ENCODE measurements at regions not wholly inside any gene's neighbourhood (a gene's known extent, or its start where the extent isn't known, plus 50 kb on each side); places are given as distances from the start of the nearest gene placed in this dataset.

DNA sequence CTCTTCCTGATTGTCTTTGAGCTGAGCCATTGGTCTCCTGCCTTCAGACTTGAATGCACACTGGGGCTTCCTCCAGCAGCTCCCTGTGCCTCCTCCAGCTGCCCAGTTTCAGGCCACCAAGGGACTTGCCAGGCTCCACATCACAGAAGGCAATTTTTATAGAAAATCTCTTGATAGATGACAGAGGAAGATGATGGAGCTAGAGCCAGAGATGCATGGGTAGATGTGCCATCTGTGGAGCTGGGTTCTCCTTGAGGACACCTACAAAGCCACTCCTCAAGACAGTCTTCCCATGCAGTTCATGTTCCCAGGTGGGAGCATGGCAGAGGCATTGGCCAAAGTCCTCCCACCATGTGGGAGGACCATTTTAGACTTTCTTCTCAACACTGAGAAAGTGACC lies 239.6 kb upstream of the IRX1 start:
- H3K4me3 Mint-ChIP-seq = no peak overlapping the region
- no peaks in the 10 kb centered on the region for H3K4me1 Mint-ChIP-seq
- intact Hi-C loops (cut with micrococcal nuclease) = no loop called here
- H3K9me3 Mint-ChIP-seq = no peaks in the 10 kb centered on the region
- DNase-seq = no peak
- H3K27me3 Mint-ChIP-seq = no peaks in the 10 kb centered on the region
- H3K36me3 Mint-ChIP-seq (ENCODE audit: low read depth) = no peaks in the 10 kb centered on the region
- no peak overlapping the region for H3K27ac Mint-ChIP-seq

DNA sequence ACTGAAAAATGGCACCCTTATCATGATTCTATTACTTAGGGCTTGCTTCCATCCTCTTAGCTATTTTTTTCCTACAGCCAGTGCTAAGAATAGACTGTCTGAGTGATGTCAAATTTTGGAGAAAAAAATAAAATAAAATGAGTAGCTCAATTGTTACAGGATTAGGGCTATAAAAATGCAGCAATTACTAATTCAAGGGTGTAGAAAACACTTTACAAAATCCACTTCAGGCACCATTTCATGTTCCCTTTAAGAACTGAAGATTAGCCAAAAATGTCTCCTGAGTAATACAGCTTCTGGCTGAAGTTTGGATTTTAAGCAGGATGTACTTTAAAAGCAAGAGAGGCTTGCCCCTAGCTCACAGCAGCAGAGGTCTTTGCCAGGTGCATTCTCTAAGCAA lies 240.5 kb upstream of the IRX1 start:
- Mint-ChIP-seq H3K36me3 (ENCODE audit: low read depth) (no peaks in the 10 kb centered on the region), H3K4me3 (no peak overlapping the region), H3K27me3 (no peaks in the 10 kb centered on the region), H3K27ac (no peak overlapping the region), H3K9me3 (no peaks in the 10 kb centered on the region), H3K4me1 (no peaks in the 10 kb centered on the region)
- intact Hi-C loops (cut with micrococcal nuclease) = no loop called here
- DNase-seq = no peak

DNA sequence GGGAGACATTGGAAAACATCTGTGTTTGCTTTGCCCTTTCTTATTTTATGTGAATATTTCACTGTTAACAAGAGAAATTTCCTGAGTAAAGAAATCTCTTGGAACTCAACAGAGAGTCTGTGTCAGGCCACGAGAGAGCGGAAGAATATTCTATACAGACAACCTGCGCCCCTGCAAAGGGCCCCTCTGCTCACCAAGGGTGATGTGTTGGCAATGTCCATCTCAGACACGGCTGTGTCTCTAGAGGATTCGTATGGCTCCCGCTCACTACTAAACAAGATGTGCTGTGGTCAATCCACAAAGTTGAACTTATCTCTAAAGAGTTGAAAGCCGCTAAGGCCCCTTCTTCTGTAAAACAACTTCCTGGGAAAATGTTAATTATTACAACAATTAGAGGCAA lies 241.0 kb upstream of the IRX1 start:
- H3K27me3 Mint-ChIP-seq = no peaks in the 10 kb centered on the region
- no peak overlapping the region for H3K27ac Mint-ChIP-seq
- intact Hi-C loops (cut with micrococcal nuclease) = no loop called here
- no peak overlapping the region for H3K4me3 Mint-ChIP-seq
- no peaks in the 10 kb centered on the region for H3K36me3 Mint-ChIP-seq (ENCODE audit: low read depth)
- no peaks in the 10 kb centered on the region for H3K9me3 Mint-ChIP-seq
- H3K4me1 Mint-ChIP-seq = no peaks in the 10 kb centered on the region
- DNase-seq = no peak

DNA sequence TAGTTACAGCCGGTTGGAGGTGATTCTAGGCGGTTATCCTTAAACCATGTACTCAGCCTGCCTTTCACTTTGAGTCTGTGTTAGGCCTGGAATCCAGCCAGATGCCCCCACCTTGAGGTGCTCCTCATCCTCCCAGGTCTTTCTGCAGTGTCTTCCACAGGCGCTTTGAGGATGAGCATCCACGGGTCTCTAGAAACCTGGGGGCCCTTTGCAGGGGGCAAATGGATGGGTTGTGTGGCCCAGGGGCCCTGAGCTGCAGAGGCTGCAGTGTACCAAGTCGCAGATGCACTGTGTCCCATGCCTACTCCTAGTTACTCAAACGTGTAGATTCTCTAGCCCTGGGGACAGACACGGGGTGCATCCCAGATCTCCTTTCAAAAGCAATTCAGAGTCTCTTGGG lies 242.1 kb upstream of the IRX1 start:
- Mint-ChIP-seq H3K27ac (no peak overlapping the region), H3K36me3 (ENCODE audit: low read depth) (no peaks in the 10 kb centered on the region), H3K27me3 (no peaks in the 10 kb centered on the region), H3K4me3 (no peak overlapping the region), H3K4me1 (no peaks in the 10 kb centered on the region), H3K9me3 (no peaks in the 10 kb centered on the region)
- DNase-seq = no peak
- intact Hi-C loops (cut with micrococcal nuclease) = no loop called here

DNA sequence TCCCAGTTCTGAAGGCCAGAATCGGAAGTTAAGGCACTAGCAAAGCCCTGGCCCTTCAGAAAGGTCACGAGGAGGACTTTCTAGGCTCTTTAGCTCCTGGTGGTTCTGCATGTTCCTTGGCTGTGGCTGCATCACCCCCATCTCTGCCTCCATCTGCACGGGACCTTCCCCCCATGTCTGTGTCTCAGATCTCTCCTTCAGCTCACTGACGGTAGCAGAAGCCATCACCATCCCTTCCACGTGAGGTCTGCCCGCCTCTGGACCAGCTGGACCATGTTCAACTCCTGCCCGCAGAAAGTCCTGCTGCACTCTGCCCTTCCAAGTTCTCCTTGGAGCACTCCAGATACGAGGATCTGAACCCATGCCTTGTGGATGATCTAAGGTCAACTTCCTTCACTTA lies 242.9 kb upstream of the IRX1 start:
- no peak for DNase-seq
- no peak overlapping the region for H3K4me3 Mint-ChIP-seq
- H3K9me3 Mint-ChIP-seq = no peaks in the 10 kb centered on the region
- no peaks in the 10 kb centered on the region for H3K27me3 Mint-ChIP-seq
- intact Hi-C loops (cut with micrococcal nuclease) = no loop called here
- no peak overlapping the region for H3K27ac Mint-ChIP-seq
- no peaks in the 10 kb centered on the region for H3K4me1 Mint-ChIP-seq
- H3K36me3 Mint-ChIP-seq (ENCODE audit: low read depth) = no peaks in the 10 kb centered on the region

DNA sequence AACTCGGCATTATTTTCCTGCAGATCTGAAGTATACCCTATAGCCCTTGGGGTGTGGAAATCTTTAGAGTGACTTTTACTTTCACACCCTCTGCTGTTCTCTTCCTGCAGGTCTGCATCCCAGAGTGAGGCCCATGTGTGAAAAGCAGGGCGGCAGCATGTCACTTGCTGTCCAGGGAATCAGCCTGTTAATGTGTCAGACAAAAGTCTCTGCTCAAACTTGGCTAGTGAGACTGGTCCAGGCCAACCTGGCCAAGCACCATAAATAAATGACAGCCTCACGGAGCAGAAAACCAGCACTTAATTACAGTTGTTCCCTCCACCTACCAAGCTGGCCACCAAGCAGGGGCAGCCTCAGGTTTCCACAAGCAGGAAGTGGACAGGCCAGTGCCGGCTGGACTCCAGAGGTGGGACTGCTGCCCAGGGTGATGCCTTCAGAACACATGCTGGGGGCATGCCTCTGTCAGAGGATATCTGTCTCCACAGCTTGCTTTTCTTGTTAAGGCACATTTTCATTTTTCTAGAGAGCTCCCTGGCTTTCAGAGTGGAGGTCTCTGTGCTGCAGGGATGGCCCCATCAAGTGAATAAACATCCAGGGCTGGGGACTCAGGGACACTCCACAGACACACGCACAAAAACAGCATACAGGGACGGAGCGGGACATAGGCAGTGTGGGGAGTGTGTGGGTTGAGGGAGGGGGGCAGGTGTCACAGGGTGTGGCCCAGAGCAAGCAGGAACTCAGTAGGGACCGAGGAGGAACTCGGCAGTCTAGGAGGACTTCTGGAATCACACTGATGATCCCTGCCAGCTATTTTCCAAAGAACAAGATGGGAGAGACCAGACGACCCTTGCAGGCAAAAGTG lies 243.8 kb upstream of the IRX1 start:
- no peak overlapping the region for H3K4me3 Mint-ChIP-seq
- H3K27ac Mint-ChIP-seq = no peak overlapping the region
- DNase-seq = no peak
- H3K27me3 Mint-ChIP-seq = no peaks in the 10 kb centered on the region
- intact Hi-C loops (cut with micrococcal nuclease) = no loop called here
- no peaks in the 10 kb centered on the region for H3K4me1 Mint-ChIP-seq
- no peaks in the 10 kb centered on the region for H3K9me3 Mint-ChIP-seq
- H3K36me3 Mint-ChIP-seq (ENCODE audit: low read depth) = no peaks in the 10 kb centered on the region

DNA sequence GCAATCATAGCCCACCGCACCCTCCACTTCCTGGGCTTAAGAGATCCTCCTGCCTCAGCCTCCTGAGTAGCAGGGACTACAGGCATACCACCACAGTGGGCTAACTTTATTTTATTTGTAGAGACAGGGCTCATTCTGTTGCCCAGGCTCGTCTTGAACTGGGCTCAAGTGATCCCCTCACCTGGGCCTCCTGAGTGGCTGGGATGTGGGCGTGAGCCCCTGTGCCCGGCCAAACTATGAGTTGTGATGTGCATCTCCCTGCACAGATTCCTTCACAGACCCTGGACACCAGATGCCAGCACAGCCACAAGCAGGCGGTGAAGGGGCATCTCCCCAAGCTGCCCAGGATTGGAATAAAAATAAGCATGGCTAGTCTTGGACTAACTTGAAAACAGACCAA lies 244.9 kb upstream of the IRX1 start:
- H3K36me3 Mint-ChIP-seq (ENCODE audit: low read depth) = no peaks in the 10 kb centered on the region

DNA sequence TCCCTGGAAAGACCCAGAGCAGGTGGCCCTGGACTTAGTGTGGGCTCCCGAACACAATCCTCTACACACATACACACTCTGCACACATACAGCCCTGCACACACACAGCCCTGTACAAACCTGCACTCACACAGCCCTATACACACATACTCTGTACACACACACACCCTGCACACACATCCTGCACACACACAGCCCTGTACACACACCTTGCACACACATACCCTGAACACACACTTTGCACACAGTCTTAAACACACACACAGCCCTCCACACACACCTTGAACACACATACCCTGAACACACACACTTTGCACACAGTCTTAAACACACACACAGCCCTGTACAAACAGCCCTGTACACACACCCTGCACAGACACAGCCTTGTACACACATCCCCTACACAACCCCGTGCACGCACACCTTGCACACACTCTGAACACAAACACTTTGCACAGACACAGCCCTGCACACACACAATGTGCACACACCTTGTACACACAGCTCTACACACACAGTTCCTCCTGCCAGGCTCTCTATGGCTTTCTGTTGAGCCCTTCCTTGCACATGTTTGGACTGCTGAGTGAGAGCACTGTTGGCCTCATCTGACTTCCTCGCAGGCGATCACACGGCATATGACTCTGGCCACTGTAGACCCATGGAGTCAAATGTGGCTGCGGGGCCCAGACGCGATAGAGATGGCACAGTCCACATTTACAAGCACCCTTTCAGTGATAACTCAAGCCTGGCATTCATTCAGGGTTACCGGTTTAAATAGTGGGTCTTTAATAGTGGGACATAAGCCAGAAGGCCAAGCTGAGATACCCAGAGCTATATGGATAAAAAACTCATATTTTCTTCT lies 245.7 kb upstream of the IRX1 start:
- H3K27ac Mint-ChIP-seq = no peak overlapping the region
- H3K27me3 Mint-ChIP-seq = no peaks in the 10 kb centered on the region
- no peak overlapping the region for H3K4me3 Mint-ChIP-seq
- H3K9me3 Mint-ChIP-seq = no peaks in the 10 kb centered on the region
- DNase-seq = no peak
- intact Hi-C loops (cut with micrococcal nuclease) = no loop called here
- H3K4me1 Mint-ChIP-seq = no peaks in the 10 kb centered on the region
- H3K36me3 Mint-ChIP-seq (ENCODE audit: low read depth) = no peaks in the 10 kb centered on the region

More for the DNA sequence above, 244.9 kb upstream of the IRX1 start:
- H3K27ac Mint-ChIP-seq = no peak overlapping the region
- no peaks in the 10 kb centered on the region for H3K27me3 Mint-ChIP-seq
- intact Hi-C loops (cut with micrococcal nuclease) = no loop called here
- no peaks in the 10 kb centered on the region for H3K4me1 Mint-ChIP-seq
- DNase-seq = no peak
- H3K9me3 Mint-ChIP-seq = no peaks in the 10 kb centered on the region
- H3K4me3 Mint-ChIP-seq = no peak overlapping the region

DNA sequence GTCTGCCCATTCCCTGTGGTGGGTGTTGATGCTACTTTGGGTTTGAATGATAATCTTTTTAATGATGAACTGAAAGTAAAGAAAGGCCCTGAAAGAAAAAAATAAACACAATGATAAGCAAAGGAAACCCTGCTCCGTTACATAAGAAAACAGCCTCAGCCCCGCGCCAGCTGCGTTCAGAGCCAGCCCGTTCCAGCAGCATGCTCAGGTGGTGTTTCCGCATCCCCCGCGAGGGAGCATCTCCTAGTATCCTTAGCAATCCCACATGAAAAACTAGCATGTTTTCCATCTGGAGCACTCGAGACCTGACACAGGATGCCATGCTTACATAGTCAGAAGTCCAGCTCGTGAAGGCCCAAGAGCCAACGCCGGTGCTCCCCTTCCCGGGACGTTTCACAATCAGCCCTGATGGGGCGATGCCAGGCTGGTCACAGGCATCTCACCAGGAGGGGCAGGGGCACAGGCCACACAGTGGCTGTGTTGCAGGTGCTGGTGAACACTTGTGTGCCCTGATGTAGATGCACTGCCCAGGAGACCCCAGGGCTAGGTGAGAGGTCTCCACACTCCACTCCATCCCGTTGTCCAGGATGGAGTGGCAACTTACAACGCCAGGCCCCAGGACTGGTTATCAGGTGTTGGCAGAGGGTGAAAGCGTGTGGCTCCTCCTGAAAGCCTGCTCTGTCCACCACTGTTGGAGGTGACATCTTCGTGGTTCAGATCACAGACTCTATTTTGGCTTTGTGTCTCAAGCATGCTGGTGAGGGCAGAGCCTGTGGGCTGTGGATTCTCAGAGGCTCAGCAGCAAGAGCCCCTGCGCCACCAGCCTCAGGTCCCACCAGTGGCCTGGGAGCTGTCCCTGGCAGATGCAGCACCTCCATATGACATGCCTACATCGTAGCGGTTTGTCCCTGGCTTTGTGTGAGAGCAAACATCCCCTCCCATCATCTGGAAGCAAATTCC lies 246.8 kb upstream of the IRX1 start:
- Mint-ChIP-seq H3K36me3 (ENCODE audit: low read depth) (no peaks in the 10 kb centered on the region), H3K27ac (no peak overlapping the region), H3K4me1 (no peaks in the 10 kb centered on the region), H3K9me3 (no peaks in the 10 kb centered on the region), H3K27me3 (no peaks in the 10 kb centered on the region), H3K4me3 (no peak overlapping the region)
- intact Hi-C loops (cut with micrococcal nuclease) = no loop called here
- no peak for DNase-seq

DNA sequence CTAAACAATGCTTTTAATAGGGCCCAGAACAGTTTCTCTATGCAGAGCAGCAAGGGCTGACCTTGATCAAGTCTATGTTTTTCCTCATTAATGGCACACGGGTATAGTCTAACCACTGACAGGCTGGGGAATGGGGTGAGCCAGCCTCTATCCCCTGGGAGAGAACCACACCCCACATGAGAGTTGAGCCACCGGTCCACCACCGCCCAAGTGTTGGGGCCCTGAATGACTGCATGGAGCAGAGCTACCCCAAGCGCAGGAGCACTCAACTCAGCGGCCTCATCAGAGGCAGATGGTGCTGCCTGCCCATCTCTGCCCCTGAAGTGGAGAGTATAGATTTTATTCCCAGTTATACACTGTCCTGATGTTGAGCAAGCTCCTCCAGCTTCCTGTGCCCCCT lies 247.9 kb upstream of the IRX1 start:
- intact Hi-C loops (cut with micrococcal nuclease) = no loop called here
- Mint-ChIP-seq H3K27me3 (no peaks in the 10 kb centered on the region), H3K9me3 (no peaks in the 10 kb centered on the region), H3K27ac (no peak overlapping the region), H3K4me3 (no peak overlapping the region), H3K36me3 (ENCODE audit: low read depth) (no peaks in the 10 kb centered on the region), H3K4me1 (no peaks in the 10 kb centered on the region)
- no peak for DNase-seq

DNA sequence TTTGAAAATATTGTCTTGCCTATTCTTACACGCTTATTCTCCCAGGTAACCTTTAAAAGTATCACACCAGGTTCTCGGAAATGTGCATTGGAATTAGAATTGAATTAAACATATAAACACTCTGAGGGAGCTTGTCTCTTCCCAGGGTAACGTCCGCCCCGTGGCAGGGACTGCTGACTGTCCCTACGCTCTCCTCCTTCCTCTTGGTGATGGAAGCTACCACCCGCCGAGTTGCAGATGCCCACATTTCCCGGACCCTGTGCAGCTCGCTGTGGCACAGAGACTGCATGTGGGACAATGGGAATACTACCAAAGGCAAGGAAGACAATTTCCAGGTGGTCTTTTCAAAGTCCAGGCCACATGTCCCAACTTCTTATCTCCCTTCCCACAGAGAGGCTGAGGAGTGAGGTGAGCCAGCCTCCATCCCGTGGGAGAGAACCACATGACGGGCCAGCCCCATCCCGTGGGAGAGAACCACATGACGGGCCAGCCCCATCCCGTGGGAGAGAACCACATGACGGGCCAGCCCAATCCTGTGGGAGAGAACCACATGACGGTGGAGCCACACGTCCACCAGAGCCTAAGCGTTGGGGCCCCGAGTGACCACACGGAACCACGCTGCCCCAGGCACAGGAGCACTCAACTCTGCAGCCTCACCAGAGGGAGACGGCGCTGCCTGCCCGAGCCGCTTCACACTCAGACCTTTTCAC lies 249.4 kb upstream of the IRX1 start:
- H3K4me1 Mint-ChIP-seq = no peaks in the 10 kb centered on the region
- no peaks in the 10 kb centered on the region for H3K27me3 Mint-ChIP-seq
- no peak overlapping the region for H3K27ac Mint-ChIP-seq
- H3K9me3 Mint-ChIP-seq = no peaks in the 10 kb centered on the region
- no peak overlapping the region for H3K4me3 Mint-ChIP-seq
- H3K36me3 Mint-ChIP-seq (ENCODE audit: low read depth) = no peaks in the 10 kb centered on the region
- DNase-seq = no peak
- intact Hi-C loops (cut with micrococcal nuclease) = no loop called here

DNA sequence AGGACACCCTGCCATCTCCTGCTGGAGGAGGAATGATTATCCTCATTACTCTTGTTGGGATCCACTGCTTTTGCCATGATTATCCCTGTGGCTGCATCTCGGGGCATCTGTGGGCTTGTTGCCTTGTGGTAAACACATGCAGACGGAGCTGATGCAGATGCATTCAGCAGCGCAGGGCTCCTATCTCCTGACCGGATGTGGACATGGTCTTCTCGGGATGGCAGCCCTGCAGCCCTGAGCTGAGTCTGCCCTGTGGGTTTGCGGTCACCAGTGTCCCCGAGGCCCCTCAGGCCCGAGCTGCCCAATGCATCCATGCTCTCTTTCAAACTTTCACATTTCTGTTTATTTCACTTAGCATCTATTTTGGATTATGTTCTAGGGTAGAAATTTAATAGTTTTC lies 250.4 kb upstream of the IRX1 start:
- Mint-ChIP-seq H3K4me1 (no peaks in the 10 kb centered on the region), H3K9me3 (no peaks in the 10 kb centered on the region), H3K4me3 (no peak overlapping the region), H3K36me3 (ENCODE audit: low read depth) (no peaks in the 10 kb centered on the region), H3K27ac (no peak overlapping the region), H3K27me3 (no peaks in the 10 kb centered on the region)
- DNase-seq = no peak
- intact Hi-C loops (cut with micrococcal nuclease) = no loop called here

DNA sequence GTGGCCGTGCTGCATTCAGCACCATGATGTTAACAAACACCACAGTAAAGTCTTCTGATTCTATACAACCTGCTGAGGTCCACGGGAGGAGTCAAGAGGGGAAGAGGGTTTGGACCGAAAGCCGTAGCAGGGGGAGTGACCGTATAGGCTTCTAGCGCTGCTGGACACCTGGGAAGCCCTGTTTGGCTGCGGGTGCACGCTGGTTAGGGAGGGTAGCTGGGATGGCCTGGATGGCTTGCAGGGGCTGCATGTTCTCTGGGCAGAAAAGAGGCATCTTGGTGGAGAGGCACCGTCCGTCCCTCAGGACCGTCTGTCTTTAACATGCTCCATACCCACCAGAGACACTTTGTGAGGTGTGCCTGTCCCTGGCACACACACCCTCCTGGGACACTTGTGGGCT lies 251.0 kb upstream of the IRX1 start:
- intact Hi-C loops (cut with micrococcal nuclease) = no loop called here
- no peak for DNase-seq
- H3K9me3 Mint-ChIP-seq = no peaks in the 10 kb centered on the region

More for the DNA sequence above, 251.0 kb upstream of the IRX1 start:
- Mint-ChIP-seq H3K4me3 (no peak overlapping the region), H3K27me3 (no peaks in the 10 kb centered on the region), H3K36me3 (ENCODE audit: low read depth) (no peaks in the 10 kb centered on the region), H3K27ac (no peak overlapping the region), H3K4me1 (no peaks in the 10 kb centered on the region)

Measured in activated CD4-positive, alpha-beta T cell treated with anti-CD3 and anti-CD28 coated beads, Interleukin-2, amount 10 ng/mL, durations not matched to agents 24 days and 14 days (primary cell).